Kidney epithelial cell (primary cell): ENCODE measurements at regions not wholly inside any gene's neighbourhood (a gene's known extent, or its start where the extent isn't known, plus 50 kb on each side); places are given as distances from the start of the nearest gene placed in this dataset.

ENCODE experiments used
- DNase-seq: peaks from one replicate; pipeline ENCODE4 v3.0.0-alpha.2; 2010; ENCODE audit warnings: low read depth
- H3K27me3 ChIP-seq: 2 replicates; pipeline ENCODE4 v1.6.0; 2011; ENCODE audit warnings: low read length; ENCODE audit not compliant: control insufficient read depth, insufficient read depth
- H3K36me3 ChIP-seq: 2 replicates; pipeline ENCODE4 v1.5.1; 2011; ENCODE audit warnings: low read length; ENCODE audit not compliant: control insufficient read depth, insufficient read depth
- H3K4me3 ChIP-seq: 2 replicates; pipeline ENCODE4 v1.5.1; 2011; ENCODE audit warnings: low read depth, mild to moderate bottlenecking, control low read depth, low read length
- TF ChIP-seq, protein P1 (sequence below): IDR thresholded peaks from 2 replicates; pipeline ENCODE4 v1.5.1; 2011; ENCODE audit warnings: mild to moderate bottlenecking, moderate library complexity, low read length, control low read depth, inconsistent platforms; ENCODE audit not compliant: insufficient read depth, poor library complexity, severe bottlenecking

DNA sequence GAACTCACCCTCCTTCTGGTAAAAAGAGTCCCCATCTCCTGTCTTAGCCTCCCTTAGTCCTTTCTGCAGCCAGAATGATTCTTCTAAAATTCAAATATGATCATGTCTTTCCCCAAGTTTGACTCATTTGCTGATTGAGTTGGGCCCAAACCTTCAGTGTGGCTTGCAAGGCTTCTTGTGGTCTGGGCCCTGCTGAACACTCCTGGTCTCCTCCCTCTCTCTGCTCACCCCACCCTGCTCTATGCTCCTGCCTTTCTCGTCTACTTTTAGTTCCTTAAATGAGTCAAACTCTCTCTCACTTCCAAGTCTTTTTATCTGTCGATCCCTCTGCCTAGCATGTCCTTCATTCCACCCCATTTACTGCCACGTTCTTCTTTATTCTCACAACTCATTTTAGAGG, 72.6 kb downstream of the CCR1 start:
- TF ChIP-seq, protein P1, sequence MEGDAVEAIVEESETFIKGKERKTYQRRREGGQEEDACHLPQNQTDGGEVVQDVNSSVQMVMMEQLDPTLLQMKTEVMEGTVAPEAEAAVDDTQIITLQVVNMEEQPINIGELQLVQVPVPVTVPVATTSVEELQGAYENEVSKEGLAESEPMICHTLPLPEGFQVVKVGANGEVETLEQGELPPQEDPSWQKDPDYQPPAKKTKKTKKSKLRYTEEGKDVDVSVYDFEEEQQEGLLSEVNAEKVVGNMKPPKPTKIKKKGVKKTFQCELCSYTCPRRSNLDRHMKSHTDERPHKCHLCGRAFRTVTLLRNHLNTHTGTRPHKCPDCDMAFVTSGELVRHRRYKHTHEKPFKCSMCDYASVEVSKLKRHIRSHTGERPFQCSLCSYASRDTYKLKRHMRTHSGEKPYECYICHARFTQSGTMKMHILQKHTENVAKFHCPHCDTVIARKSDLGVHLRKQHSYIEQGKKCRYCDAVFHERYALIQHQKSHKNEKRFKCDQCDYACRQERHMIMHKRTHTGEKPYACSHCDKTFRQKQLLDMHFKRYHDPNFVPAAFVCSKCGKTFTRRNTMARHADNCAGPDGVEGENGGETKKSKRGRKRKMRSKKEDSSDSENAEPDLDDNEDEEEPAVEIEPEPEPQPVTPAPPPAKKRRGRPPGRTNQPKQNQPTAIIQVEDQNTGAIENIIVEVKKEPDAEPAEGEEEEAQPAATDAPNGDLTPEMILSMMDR, result no peak
- DNase-seq, result no peak
- no peak overlapping the region for H3K4me3 ChIP-seq
- no peaks in the 10 kb centered on the region for H3K27me3 ChIP-seq
- H3K36me3 ChIP-seq, result no peaks in the 10 kb centered on the region

DNA sequence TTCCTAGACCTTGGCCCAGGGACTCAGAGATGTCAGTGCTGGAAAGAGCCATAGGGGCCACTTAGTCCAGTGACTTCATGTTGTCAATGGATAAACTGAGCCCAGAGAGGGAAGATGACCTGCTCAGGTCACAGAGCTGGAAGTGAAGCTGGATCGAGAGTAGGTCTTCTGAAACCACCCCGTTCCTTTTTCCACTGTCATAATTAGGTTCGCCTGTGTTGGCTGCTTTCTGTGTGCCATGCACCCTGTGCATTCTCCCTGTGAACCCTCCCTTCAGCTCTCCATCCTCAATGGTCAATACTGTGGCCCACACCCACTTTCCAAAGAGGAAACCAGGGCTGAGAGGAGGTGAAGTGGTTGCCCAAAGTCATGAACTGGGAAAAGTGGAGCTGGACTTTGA, 74.8 kb downstream of the CCR1 start:
- Histone ChIP-seq H3K27me3 (no peaks in the 10 kb centered on the region), H3K36me3 (no peaks in the 10 kb centered on the region), H3K4me3 (no peak overlapping the region)
- TF ChIP-seq, protein P1, result no peak
- no peak for DNase-seq

DNA sequence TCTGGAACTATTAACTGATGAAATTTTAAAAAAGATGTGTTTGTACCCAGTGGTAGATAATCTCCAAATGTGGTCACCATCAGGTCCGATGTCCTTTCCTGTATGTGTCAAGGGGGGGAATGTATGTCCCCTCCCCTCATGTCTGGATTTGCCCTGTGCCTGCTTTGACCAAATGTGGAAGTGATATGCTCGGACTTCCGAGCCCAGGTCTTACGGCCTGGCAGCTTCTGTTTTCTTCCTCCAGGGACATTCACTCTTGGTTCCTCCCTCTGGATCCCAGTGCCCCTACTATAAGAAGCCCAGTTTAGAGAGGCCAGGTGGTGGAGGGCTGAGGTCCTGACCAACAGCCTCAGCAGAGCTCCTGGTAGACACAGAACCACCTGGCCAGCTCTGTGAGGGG, 75.5 kb downstream of the CCR1 start:
- TF ChIP-seq, protein P1, result no peak
- no peak for DNase-seq
- Histone ChIP-seq H3K4me3 (no peak overlapping the region), H3K36me3 (no peaks in the 10 kb centered on the region), H3K27me3 (no peaks in the 10 kb centered on the region)

DNA sequence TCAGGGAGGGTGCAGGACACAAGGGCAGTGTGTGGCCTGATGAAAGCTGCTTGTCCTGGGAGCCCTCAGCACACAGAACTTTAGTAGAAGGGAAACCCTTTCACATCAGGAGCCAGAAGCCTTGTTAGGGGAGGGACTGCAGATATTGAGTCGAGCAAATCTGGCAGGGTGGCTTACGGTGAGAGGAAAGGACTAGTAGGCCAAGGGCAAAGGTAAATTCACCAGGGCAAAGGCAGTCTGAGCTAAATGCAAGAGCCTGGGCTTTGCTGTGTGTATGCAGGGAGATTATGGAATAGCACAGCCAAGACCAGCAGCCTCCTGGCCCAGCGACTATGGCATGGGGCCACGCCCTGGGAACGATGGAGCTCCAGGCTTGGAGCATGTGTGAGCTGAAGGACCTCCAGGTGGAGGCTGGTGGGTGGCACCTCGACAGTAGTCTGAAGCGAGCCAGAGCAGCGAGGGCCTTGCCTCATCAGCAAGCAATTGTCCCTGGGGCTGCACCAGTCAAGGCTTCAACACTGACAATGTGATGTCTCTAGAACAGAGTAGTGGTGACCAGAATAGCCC, 76.1 kb downstream of the CCR1 start:
- Histone ChIP-seq H3K27me3 (no peaks in the 10 kb centered on the region), H3K4me3 (no peak overlapping the region), H3K36me3 (no peaks in the 10 kb centered on the region)
- no peak for DNase-seq
- TF ChIP-seq, protein P1, result no peak

DNA sequence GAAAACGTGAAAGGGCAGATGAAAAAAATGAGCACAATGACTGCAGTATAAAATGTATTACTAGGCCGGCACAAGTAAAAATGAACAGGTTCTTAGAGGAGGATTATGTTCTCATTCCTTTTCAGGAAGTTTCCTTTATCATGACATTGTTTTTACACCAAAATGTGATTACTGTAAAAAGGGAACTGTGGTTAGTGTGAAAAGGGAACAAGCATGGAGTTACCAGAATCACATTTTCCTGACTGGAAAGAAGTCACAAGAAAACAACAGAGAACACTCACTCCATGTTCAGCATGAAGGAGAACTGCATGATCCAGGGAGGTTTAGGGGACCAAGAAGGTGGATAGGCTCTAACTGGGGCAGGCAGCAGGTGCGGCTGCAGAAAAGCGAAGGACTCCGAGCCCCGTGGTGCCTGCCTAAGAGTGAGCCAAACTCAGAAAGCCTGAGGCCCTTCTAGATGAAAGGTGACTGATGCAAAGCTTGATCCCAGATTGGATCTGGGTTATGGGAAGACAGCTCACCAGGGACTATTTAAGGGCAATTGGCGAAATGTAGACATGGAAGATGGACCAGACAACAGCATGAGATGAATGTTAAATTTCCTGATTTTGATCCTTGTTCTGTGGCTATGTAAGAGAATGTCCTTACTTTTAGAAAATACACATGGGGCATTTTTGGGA, 77.3 kb downstream of the CCR1 start:
- TF ChIP-seq, protein P1, result no peak
- Histone ChIP-seq H3K36me3 (no peaks in the 10 kb centered on the region), H3K27me3 (no peaks in the 10 kb centered on the region), H3K4me3 (no peak overlapping the region)
- DNase-seq, result no peak
